ENCODE measurements at regions not wholly inside any gene's neighbourhood (a gene's known extent, or its start where the extent isn't known, plus 50 kb on each side); places are given as distances from the start of the nearest gene placed in this dataset.

DNA sequence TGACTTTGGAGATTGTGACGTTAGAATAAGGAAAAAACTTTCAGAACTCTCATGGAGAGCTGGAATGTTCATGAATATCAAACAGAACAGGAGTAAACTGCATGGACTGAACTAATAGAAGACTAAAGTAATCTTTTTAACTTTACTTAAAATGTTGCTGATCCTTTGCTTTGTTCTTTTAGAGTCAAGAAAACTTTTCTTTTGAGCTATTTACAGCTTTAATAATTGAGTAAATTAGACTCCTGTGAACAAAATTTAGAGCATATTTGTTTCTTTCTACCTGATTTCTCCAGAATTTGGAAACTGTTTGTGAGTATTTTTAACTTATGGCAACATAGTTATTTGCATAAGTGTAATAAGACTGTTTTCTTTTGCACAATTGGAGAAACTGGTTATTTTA is 146.3 kb downstream of the CDCA7 start:
- Histone ChIP-seq H3K27me3 (ENCODE audit: control insufficient read depth in 1 of 2, insufficient read depth in 2 of 2, low read length in 2 of 2) (no peaks in the 10 kb centered on the region), H3K9me3 (ENCODE audit: control insufficient read depth in 2 of 2, insufficient read depth in 1 of 2, low read depth in 1 of 2, low read length in 1 of 2) (no peaks in the 10 kb centered on the region), H3K4me3 (ENCODE audit: low read depth in 1 of 2, low read length in 2 of 2) (no peak overlapping the region), H3K36me3 (ENCODE audit: control insufficient read depth in 2 of 2, insufficient read depth in 2 of 2, low read length in 1 of 2) (no peaks in the 10 kb centered on the region), H3K27ac (ENCODE audit: low read depth in 2 of 2, low read length in 1 of 2) (no peak overlapping the region), H3K4me1 (ENCODE audit: control insufficient read depth in 2 of 2, insufficient read depth in 2 of 2, low read length in 1 of 2) (no peaks in the 10 kb centered on the region)
- 78 to 79% methylated on average over 1 of the region's 1 CpG for WGBS, 2 donors

DNA sequence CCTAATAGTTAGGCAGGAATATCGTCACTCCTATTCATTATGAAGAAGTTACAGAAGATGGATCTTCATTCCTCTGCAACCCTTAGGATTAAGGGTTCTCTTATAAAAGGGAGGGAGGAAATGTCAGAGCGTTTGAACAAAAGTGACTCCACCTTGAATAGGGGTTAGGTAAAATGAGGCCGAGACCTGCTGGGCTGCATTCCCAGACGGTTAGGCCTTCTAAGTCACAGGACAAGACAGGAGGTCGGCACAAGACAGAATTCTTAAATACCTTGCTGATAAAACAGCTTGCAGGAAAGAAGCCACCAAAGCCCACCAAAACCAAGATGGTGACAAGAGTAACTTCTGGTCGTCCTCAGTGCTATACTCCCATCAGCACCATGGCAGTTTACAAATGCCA is 147.6 kb downstream of the CDCA7 start:
- 85 to 87% methylated on average over 6 of the region's 6 CpGs for WGBS, 2 donors
- Histone ChIP-seq H3K36me3 (ENCODE audit: control insufficient read depth in 2 of 2, insufficient read depth in 2 of 2, low read length in 1 of 2) (no peaks in the 10 kb centered on the region), H3K4me1 (ENCODE audit: control insufficient read depth in 2 of 2, insufficient read depth in 2 of 2, low read length in 1 of 2) (no peaks in the 10 kb centered on the region), H3K27ac (ENCODE audit: low read depth in 2 of 2, low read length in 1 of 2) (no peak overlapping the region), H3K27me3 (ENCODE audit: control insufficient read depth in 1 of 2, insufficient read depth in 2 of 2, low read length in 2 of 2) (no peaks in the 10 kb centered on the region), H3K4me3 (ENCODE audit: low read depth in 1 of 2, low read length in 2 of 2) (no peak overlapping the region), H3K9me3 (ENCODE audit: control insufficient read depth in 2 of 2, insufficient read depth in 1 of 2, low read depth in 1 of 2, low read length in 1 of 2) (no peaks in the 10 kb centered on the region)

DNA sequence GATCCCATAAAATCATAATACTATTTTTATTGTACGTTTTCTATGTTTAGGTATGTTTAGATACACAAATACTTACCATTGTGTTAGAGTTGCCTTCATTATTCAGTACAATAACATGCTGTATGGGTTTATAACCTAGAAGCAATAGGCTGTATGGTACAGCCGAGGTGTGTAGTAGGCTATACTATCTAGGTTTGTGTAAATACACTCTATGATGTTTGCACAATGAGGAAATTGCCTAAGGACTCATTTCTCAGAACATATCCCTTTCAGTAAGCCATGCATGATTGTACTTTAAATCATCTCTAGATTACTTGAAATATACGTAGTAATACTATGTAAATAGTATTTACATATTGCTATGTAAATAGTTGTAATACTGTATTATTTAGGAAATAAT is 156.7 kb downstream of the CDCA7 start:
- H3K27me3 ChIP-seq (ENCODE audit: control insufficient read depth in 1 of 2, insufficient read depth in 2 of 2, low read length in 2 of 2) = no peaks in the 10 kb centered on the region
- WGBS, 2 donors = 59 to 62% methylated on average over 3 of the region's 3 CpGs
- H3K27ac ChIP-seq (ENCODE audit: low read depth in 2 of 2, low read length in 1 of 2) = no peak overlapping the region
- no peaks in the 10 kb centered on the region for H3K9me3 ChIP-seq (ENCODE audit: control insufficient read depth in 2 of 2, insufficient read depth in 1 of 2, low read depth in 1 of 2, low read length in 1 of 2)
- H3K4me1 ChIP-seq (ENCODE audit: control insufficient read depth in 2 of 2, insufficient read depth in 2 of 2, low read length in 1 of 2) = no peaks in the 10 kb centered on the region
- H3K36me3 ChIP-seq (ENCODE audit: control insufficient read depth in 2 of 2, insufficient read depth in 2 of 2, low read length in 1 of 2) = no peaks in the 10 kb centered on the region
- no peak overlapping the region for H3K4me3 ChIP-seq (ENCODE audit: low read depth in 1 of 2, low read length in 2 of 2)

DNA sequence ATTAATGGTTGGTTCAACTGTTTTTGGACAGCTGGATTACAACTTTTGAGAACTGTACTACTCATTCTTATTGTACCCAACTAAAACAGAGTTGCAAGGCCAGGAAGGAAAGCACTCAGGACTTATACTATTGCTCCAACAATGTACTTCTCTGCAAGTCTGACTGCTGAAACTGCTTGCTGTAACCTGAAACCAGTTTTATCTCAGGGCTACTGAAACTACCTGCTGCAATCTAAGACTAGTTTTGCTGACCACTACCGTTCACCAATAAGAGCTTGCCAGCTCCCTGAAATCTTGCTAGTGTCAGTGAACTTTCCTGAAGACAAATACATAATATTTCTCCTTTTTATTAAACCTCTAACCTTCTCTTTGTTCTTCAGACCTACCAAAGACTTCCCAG is 157.3 kb downstream of the CDCA7 start:
- Histone ChIP-seq H3K36me3 (ENCODE audit: control insufficient read depth in 2 of 2, insufficient read depth in 2 of 2, low read length in 1 of 2) (no peaks in the 10 kb centered on the region), H3K4me3 (ENCODE audit: low read depth in 1 of 2, low read length in 2 of 2) (no peak overlapping the region), H3K9me3 (ENCODE audit: control insufficient read depth in 2 of 2, insufficient read depth in 1 of 2, low read depth in 1 of 2, low read length in 1 of 2) (no peaks in the 10 kb centered on the region), H3K27me3 (ENCODE audit: control insufficient read depth in 1 of 2, insufficient read depth in 2 of 2, low read length in 2 of 2) (no peaks in the 10 kb centered on the region), H3K4me1 (ENCODE audit: control insufficient read depth in 2 of 2, insufficient read depth in 2 of 2, low read length in 1 of 2) (no peaks in the 10 kb centered on the region), H3K27ac (ENCODE audit: low read depth in 2 of 2, low read length in 1 of 2) (no peak overlapping the region)
- 62 to 75% methylated on average over 1 of the region's 1 CpG for WGBS, 2 donors

DNA sequence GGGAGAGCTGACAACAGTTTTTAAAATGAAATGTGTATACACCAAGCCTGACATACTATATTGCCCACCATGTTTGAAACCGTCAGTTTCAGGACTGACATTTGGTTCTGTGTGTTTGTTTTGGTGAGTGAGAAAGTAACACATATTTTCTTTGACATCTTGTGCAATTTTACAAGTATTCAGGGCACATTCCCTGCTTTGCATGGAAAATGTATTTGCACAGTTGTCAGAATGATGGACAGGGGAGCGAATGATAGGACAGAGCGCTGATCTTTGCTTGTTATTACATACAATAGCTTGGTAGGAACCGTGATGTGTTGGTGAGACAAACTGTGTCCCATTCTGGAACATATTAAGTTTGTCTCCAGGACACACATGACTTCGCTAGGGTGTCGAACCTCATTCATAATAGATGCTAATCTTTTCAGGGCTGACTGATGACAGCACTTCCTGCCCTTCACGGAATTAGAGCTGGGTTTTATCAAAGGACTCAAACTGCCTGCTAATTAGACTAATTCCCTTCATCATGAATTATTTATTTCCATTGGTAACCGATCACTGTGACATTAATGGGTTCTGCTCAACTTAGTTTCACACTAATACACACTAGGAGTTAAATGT is 158.5 kb downstream of the CDCA7 start:
- Histone ChIP-seq H3K4me1 (ENCODE audit: control insufficient read depth in 2 of 2, insufficient read depth in 2 of 2, low read length in 1 of 2) (no peaks in the 10 kb centered on the region), H3K27me3 (ENCODE audit: control insufficient read depth in 1 of 2, insufficient read depth in 2 of 2, low read length in 2 of 2) (no peaks in the 10 kb centered on the region), H3K9me3 (ENCODE audit: control insufficient read depth in 2 of 2, insufficient read depth in 1 of 2, low read depth in 1 of 2, low read length in 1 of 2) (no peaks in the 10 kb centered on the region), H3K27ac (ENCODE audit: low read depth in 2 of 2, low read length in 1 of 2) (no peak overlapping the region), H3K36me3 (ENCODE audit: control insufficient read depth in 2 of 2, insufficient read depth in 2 of 2, low read length in 1 of 2) (no peaks in the 10 kb centered on the region), H3K4me3 (ENCODE audit: low read depth in 1 of 2, low read length in 2 of 2) (no peak overlapping the region)
- 75 to 76% methylated on average over 8 of the region's 8 CpGs for WGBS, 2 donors

DNA sequence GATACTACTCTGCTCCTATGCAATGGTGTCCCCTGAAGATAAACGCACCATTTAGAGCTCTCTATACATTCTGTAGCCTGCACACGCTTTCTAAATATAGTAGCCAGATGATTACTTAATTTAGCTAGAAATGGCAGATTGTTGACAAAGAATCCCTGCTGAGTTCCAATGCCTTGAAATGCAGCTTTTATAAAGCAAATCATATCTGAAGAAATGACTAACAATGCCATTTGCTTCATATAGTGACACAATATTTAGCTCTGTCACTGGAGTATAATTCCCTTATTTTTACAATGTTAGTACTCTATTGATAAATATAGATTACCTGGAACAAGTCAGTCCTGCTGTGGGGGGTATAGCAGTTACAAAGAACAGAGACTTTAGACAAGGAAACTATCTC is 166.2 kb downstream of the CDCA7 start:
- H3K4me3 ChIP-seq (ENCODE audit: low read depth in 1 of 2, low read length in 2 of 2) = no peak overlapping the region
- no peaks in the 10 kb centered on the region for H3K9me3 ChIP-seq (ENCODE audit: control insufficient read depth in 2 of 2, insufficient read depth in 1 of 2, low read depth in 1 of 2, low read length in 1 of 2)
- H3K27me3 ChIP-seq (ENCODE audit: control insufficient read depth in 1 of 2, insufficient read depth in 2 of 2, low read length in 2 of 2) = peaks cover 0 to 2% of the 10 kb centered on the region in 2 donors
- 71 to 78% methylated on average over 2 of the region's 2 CpGs for WGBS, 2 donors
- H3K36me3 ChIP-seq (ENCODE audit: control insufficient read depth in 2 of 2, insufficient read depth in 2 of 2, low read length in 1 of 2) = no peaks in the 10 kb centered on the region
- H3K27ac ChIP-seq (ENCODE audit: low read depth in 2 of 2, low read length in 1 of 2) = no peak overlapping the region
- no peaks in the 10 kb centered on the region for H3K4me1 ChIP-seq (ENCODE audit: control insufficient read depth in 2 of 2, insufficient read depth in 2 of 2, low read length in 1 of 2)

DNA sequence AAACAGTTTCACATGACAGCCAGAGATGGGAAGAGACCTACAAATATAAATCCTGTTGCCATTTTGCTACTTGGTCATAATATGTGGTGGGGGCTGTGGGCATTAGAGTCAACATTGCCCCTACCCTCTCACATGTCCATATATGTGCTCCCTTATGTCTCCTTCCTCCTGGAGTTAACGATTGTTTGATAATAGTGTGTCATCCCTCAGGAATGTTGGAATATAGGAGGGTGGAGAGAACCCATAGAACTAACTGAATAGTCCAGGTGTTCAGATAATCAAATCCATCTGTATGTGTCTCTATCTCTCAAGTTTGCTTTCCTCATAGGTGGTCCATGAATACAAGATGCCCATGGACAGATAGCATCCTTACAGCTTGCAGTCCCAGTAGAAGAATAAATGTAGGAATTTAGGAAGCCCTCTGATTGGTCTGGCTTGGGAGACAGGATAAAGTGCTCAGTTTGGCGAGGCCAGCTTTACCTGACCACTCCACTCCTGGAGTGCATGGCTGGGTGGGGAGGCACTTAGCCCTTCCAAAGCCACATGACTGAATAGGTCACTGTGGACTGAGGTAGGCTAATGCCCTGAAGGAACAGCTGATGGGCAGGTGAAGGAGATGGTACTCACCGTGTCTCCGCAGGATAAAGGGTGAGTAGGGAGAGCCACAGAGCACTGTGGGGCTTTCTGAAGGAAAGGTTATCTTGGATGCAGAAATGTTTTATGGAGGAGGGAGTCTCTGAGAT is 166.9 kb downstream of the CDCA7 start:
- no peak overlapping the region for H3K4me3 ChIP-seq (ENCODE audit: low read depth in 1 of 2, low read length in 2 of 2)
- 74 to 76% methylated on average over 4 of the region's 4 CpGs for WGBS, 2 donors
- peaks cover 0 to 2% of the 10 kb centered on the region in 2 donors for H3K27me3 ChIP-seq (ENCODE audit: control insufficient read depth in 1 of 2, insufficient read depth in 2 of 2, low read length in 2 of 2)

DNA sequence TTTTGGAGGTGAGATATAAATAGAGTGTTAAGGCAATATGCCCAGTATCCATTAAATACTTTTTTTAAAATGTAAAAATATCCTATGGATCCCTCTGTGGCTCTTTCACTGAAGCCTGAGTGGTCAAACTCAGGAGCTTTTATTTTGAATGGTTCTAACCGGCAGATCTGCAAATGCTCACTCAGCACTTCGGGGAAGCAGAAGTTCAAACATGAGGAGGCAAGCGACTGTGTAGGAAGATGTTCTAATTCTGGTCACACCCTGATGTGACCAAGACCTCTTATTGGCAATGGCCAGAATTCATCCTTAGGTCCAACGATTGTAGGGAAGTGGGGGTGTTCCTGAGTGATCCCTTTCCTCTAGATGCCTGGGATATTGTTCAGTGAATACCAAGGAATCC is 168.8 kb downstream of the CDCA7 start:
- H3K9me3 ChIP-seq (ENCODE audit: control insufficient read depth in 2 of 2, insufficient read depth in 1 of 2, low read depth in 1 of 2, low read length in 1 of 2) = no peaks in the 10 kb centered on the region
- peaks cover 0 to 2% of the 10 kb centered on the region in 2 donors for H3K27me3 ChIP-seq (ENCODE audit: control insufficient read depth in 1 of 2, insufficient read depth in 2 of 2, low read length in 2 of 2)
- 34 to 35% methylated on average over 4 of the region's 4 CpGs for WGBS, 2 donors
- H3K27ac ChIP-seq (ENCODE audit: low read depth in 2 of 2, low read length in 1 of 2) = no peak overlapping the region
- H3K4me3 ChIP-seq (ENCODE audit: low read depth in 1 of 2, low read length in 2 of 2) = no peak overlapping the region
- no peaks in the 10 kb centered on the region for H3K4me1 ChIP-seq (ENCODE audit: control insufficient read depth in 2 of 2, insufficient read depth in 2 of 2, low read length in 1 of 2)
- no peaks in the 10 kb centered on the region for H3K36me3 ChIP-seq (ENCODE audit: control insufficient read depth in 2 of 2, insufficient read depth in 2 of 2, low read length in 1 of 2)

More for the DNA sequence above, 166.9 kb downstream of the CDCA7 start:
- no peak overlapping the region for H3K27ac ChIP-seq (ENCODE audit: low read depth in 2 of 2, low read length in 1 of 2)
- no peaks in the 10 kb centered on the region for H3K4me1 ChIP-seq (ENCODE audit: control insufficient read depth in 2 of 2, insufficient read depth in 2 of 2, low read length in 1 of 2)
- H3K9me3 ChIP-seq (ENCODE audit: control insufficient read depth in 2 of 2, insufficient read depth in 1 of 2, low read depth in 1 of 2, low read length in 1 of 2) = no peaks in the 10 kb centered on the region
- no peaks in the 10 kb centered on the region for H3K36me3 ChIP-seq (ENCODE audit: control insufficient read depth in 2 of 2, insufficient read depth in 2 of 2, low read length in 1 of 2)

DNA sequence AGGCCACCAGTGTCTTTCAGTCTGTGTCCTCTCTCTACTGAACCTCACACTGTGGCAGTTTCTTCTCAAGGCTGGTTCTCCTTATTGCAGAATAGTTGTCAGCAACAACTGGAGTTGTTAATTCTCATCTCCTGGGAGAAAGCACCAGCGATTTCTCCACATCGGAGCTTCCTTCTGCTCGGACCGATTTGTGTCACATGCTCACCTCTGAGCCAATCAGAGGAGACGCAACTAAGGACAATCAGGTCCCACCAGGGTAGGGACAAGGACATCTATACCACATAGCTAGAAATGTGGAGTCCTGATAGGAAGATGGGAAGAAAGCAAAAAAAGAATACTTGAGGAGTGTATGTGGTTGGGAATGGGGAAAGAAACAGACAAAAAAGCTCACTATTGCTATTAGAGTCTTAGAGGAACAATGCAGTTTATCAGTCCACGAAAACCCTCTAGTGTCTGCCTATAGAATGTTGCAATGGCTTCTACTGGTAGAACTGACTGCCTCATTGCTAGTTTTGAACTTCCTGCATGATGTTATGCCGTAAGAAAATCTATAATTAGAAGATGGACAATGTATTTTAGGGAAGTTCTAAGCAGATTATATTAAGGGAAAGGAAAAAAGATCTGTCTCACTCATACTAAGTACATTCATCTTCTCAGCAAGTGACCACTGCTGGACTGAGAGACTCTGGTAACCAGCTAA is 169.7 kb downstream of the CDCA7 start:
- Histone ChIP-seq H3K27me3 (ENCODE audit: control insufficient read depth in 1 of 2, insufficient read depth in 2 of 2, low read length in 2 of 2) (peaks cover 0 to 2% of the 10 kb centered on the region in 2 donors), H3K4me1 (ENCODE audit: control insufficient read depth in 2 of 2, insufficient read depth in 2 of 2, low read length in 1 of 2) (no peaks in the 10 kb centered on the region), H3K36me3 (ENCODE audit: control insufficient read depth in 2 of 2, insufficient read depth in 2 of 2, low read length in 1 of 2) (no peaks in the 10 kb centered on the region), H3K4me3 (ENCODE audit: low read depth in 1 of 2, low read length in 2 of 2) (no peak overlapping the region), H3K9me3 (ENCODE audit: control insufficient read depth in 2 of 2, insufficient read depth in 1 of 2, low read depth in 1 of 2, low read length in 1 of 2) (no peaks in the 10 kb centered on the region), H3K27ac (ENCODE audit: low read depth in 2 of 2, low read length in 1 of 2) (no peak overlapping the region)
- 88 to 89% methylated on average over 7 of the region's 7 CpGs for WGBS, 2 donors
